NCI-H1048 (cell line): ENCODE measurements at regions not wholly inside any gene's neighbourhood (a gene's known extent, or its start where the extent isn't known, plus 50 kb on each side); places are given as distances from the start of the nearest gene placed in this dataset.
"Not testable (repeated sequence)": the region's sequence is repeated elsewhere in the genome, so short reads cannot be mapped to it uniquely, and the experiment has no call there.

ENCODE experiments used
- DNase-seq: peaks from one replicate; lab custom pipeline; 2025; lab: John Stamatoyannopoulos, UW

DNA sequence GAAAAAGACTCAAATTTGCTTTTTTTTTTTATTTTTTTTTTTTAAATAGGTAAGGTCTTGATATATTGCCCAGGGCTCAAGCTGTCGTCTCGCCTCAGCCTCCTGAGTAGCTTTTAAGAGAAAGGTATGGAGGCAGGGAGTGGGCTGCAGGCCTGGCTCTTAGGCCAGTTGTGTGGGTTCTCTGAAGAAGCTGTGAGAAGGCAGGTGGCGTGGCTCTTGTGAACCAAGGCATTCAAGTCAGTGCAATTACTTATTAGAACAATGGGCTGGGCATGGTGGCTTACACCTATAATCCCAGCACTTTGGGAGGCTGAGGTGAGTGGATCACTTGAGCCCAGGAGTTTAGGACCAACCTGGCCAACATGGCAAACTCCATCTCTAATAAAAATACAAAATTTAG is 244.0 kb upstream of the SFRP2 start:
- DNase-seq = no peak

DNA sequence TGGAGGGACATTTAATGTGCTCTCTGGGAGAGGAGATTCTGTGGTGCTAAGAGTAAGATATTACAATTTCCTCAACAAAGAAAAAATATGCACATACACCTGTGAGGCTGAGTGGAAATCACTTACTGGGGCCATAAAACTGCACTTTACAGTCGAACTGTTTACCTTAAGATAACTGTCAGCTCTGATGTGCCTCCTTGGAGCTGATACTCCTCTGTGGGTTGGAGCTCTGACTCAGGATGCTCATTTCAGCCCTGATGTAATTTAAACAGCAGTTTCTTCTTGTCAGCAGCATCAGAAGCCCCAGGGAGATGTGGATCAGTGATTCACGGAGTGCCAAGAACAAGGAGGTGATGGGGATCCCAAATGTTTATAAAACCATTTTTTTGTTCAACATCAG is 241.9 kb upstream of the SFRP2 start:
- no peak for DNase-seq

DNA sequence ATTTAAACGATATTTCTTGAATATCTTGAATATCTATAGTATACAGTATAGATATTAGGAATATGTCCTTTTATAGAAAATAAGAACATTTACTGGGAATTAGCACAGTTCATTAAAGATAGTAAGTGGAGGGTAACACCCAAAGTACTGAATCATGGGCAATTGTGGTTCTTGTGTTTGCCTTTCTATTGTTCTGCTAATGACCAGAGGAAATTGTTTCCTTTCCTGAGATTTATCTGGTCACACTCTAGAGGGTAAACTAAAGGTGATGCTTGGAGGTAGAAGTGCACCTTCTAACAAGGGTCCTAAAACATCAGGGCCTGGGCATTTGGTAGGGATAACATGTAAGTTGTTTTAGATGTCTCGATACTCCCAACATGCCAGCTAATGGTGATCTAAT is 241.3 kb upstream of the SFRP2 start:
- no peak for DNase-seq

DNA sequence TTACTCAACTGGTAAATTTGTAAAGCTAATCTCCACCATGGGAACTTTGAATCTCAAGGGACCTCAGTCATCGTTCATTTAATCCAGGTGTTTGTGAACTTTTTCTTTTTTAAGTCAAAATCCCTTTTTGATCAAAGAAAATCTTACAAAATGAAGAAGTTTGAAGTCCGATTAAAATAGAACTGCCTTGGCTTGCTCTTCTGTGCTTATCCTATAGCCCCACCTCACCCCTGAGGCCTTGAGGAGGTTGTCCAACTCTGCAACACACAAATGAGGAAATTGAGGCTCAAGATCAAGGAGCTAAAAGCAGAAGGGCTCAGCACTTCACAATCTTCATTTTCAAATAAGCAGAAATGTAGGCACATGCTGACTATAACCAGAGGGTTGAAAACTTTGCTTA is 240.3 kb upstream of the SFRP2 start:
- DNase-seq = no peak

GRCh38 chr4:154025110-154025509 is 236.2 kb upstream of the SFRP2 start:
- no peak for DNase-seq

- DNase-seq = no peak
These were observed 235.3 kb upstream of the SFRP2 start for GRCh38 chr4:154024097-154024694.

DNA sequence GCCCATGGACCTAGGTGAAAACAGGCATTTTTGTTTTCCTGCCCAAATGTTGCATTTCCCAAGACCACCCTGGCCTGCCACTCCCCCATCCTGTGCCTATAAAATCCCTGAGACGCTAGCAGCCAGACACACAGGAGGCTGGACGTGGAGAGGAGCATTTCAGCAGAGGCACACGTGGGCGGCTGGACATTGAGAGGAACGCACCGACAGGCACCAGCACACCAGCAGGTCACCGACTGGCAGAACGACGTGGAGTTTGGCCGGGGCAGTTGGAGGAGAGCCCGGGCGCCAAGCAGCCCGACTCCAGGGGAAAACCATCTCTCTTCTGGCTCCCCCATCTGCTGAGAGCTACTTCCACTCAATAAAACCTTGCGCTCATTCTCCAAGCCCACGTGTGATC is 234.8 kb upstream of the SFRP2 start:
- DNase-seq = not testable (repeated sequence)

GRCh38 chr4:154019811-154020210 is 230.9 kb upstream of the SFRP2 start:
- DNase-seq = no peak

- no peak for DNase-seq
These were observed 229.8 kb upstream of the SFRP2 start for GRCh38 chr4:154018659-154019058.

DNA sequence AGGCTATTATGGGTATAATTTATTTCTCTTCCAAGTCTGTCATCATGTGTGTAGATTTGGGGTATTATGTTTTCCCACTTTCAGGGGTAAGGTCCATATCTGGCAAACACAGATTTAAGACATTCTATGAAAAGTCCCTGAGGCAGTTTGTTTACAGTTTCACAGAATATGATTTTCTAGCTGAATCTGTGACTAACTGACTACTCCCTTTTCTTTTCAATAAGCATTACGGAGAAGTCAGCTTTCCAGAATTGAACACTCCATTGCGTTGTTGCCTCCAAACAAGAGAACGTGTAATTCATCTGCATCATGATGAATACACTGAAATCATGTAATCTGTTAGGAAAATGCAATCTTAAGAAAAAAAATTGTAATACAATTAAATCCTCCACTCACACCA is 226.7 kb upstream of the SFRP2 start:
- DNase-seq = no peak

- DNase-seq = no peak
These were observed 225.8 kb upstream of the SFRP2 start for GRCh38 chr4:154014407-154015321.

DNA sequence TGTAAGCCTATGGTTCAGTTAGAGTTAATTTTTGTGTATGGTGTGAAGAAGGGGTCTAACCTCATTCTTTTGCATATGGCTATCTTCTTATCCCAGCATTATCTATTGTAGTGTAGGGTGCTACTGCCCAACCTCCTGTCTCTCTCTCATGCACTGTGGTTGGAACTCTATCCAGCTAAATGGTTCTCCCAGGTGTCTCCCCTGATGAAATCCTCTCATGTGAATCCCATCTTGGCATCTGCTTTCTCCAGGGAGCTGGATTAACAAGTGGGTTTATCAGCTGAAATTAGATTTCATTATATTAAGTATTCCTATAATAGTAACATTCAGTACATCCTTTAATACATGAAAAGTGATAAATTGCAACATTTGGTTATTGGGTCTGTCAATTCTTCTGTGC is 224.7 kb upstream of the SFRP2 start:
- no peak for DNase-seq

DNA sequence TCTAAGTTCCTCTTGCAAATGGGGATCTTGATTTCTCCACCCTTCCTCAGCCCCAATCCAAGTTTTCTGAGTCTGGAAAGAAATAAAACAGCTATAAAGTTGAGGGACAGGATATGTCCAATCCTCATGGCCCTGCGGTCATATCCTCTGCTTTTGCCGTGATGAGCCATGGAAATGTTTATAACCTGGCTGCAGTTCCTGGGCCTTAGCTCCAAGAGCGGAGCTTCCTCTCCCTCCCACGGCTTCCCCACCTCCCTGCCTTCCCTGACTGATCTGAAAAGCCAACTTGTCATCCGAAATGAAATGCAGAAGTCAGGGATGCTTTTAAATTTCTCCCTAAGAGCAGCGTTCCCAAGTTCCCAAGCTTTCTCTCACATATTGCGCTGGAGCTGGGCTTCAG is 221.5 kb upstream of the SFRP2 start:
- DNase-seq = no peak

- DNase-seq = no peak
These were observed 220.9 kb upstream of the SFRP2 start for GRCh38 chr4:154009788-154010187.

- DNase-seq = no peak
These were observed 220.3 kb upstream of the SFRP2 start for GRCh38 chr4:154009191-154009590.

GRCh38 chr4:154005171-154005520 is 216.3 kb upstream of the SFRP2 start:
- DNase-seq = no peak

GRCh38 chr4:154004507-154005170 is 215.8 kb upstream of the SFRP2 start:
- DNase-seq = no peak

DNA sequence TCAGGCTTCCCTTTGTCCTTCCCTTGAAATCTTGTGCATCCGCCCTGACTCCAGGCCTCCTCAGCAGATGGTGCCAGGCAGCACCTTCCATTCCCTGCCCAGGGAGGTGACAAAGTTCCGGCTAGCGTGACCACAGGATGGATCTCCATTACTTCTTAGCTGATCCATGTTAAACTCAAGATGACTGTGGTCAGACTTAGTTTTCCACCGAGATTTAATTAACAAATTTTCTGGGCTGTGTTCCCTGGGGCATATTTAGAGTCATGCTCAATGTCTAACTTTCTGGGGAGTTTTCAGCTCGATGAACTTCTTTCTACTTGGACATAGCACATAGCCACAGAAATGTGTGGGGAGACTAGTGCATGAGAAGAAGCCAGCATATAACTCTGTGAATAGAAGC is 215.1 kb upstream of the SFRP2 start:
- DNase-seq = no peak

- no peak for DNase-seq
These were observed 214.5 kb upstream of the SFRP2 start for GRCh38 chr4:154003378-154003777.

DNA sequence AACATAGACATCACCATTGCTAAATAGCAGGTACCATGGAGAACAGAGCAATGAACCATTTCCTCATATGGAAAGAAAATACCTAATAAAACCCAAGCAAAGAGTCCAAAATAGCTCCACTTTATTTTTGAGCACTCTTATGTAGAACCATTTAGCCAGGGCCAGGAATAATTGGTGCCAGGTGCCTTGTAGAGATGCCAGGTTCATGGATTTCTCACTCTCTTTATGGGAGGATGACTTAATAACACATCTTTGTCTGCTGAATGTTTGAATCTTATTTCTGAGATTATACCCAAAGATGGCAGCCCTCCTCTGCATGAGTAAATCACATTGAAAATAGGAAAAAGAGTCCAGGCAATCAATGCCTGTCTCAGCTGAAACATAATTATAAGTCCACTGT is 212.3 kb upstream of the SFRP2 start:
- DNase-seq = no peak

GRCh38 chr4:153997516-153997915 is 208.6 kb upstream of the SFRP2 start:
- no peak for DNase-seq

GRCh38 chr4:153989505-153989904 is 200.6 kb upstream of the SFRP2 start:
- DNase-seq = no peak
